Loucy (cell line): ENCODE measurements at regions not wholly inside any gene's neighbourhood (a gene's known extent, or its start where the extent isn't known, plus 50 kb on each side); places are given as distances from the start of the nearest gene placed in this dataset.

Experiments
- CTCF ChIP-seq: fragments of 200-600 bp; sonication (generic); conservative IDR thresholded peaks from 2 replicates; pipeline ENCODE4 v1.5.1; 2014; ENCODE audit warnings: mild to moderate bottlenecking, antibody characterized with exemption, low read length
- EZH2phosphoT487 ChIP-seq: fragments of 200-600 bp; IDR thresholded peaks from 2 replicates; pipeline ENCODE4 v1.6.1; 2018; ENCODE audit warnings: antibody characterized with exemption, mild to moderate bottlenecking, moderate library complexity, borderline replicate concordance

GRCh38 chr9:18124760-18125159 is 349.2 kb upstream of the ADAMTSL1 start:
- TF ChIP-seq CTCF (no peak), EZH2phosphoT487 (no peak)
